HG03135 (cell line): ENCODE measurements at regions not wholly inside any gene's neighbourhood (a gene's known extent, or its start where the extent isn't known, plus 50 kb on each side); places are given as distances from the start of the nearest gene placed in this dataset.
A peak's percentile ranks its signal among the peaks of the same experiment; 100 is the strongest.

Experiments
- ATAC-seq: cut with Tn5 transposase; IDR thresholded peaks from one replicate; pipeline ENCODE4 v1.9.1; 2021; ENCODE audit warnings: mild to moderate bottlenecking, moderate library complexity; ENCODE audit not compliant: unreplicated experiment

- ATAC-seq = no peak
These were observed 174.6 kb downstream of the WDR11 start for GRCh38 chr10:121025731-121026130.

GRCh38 chr10:121027371-121027770, 176.2 kb downstream of the WDR11 start:
- no peak for ATAC-seq

GRCh38 chr10:121032460-121032859, 181.3 kb downstream of the WDR11 start:
- no peak for ATAC-seq

- no peak for ATAC-seq
These were observed 182.2 kb downstream of the WDR11 start for GRCh38 chr10:121033366-121033765.

- no peak for ATAC-seq
These were observed 185.3 kb downstream of the WDR11 start for GRCh38 chr10:121036431-121036830.

GRCh38 chr10:121041499-121041898, 190.3 kb downstream of the WDR11 start:
- ATAC-seq = no peak

GRCh38 chr10:121041906-121042305, 190.7 kb downstream of the WDR11 start:
- no peak for ATAC-seq

GRCh38 chr10:121042342-121042741, 191.2 kb downstream of the WDR11 start:
- no peak for ATAC-seq

- no peak for ATAC-seq
These were observed 192.1 kb downstream of the WDR11 start for GRCh38 chr10:121043124-121043849.

- ATAC-seq = no peak
These were observed 197.6 kb downstream of the WDR11 start for GRCh38 chr10:121048749-121049148.

- ATAC-seq = no peak
These were observed 198.3 kb downstream of the WDR11 start for GRCh38 chr10:121049489-121049888.

GRCh38 chr10:121049923-121050322, 198.8 kb downstream of the WDR11 start:
- no peak for ATAC-seq

GRCh38 chr10:121051171-121051570, 200.0 kb downstream of the WDR11 start:
- no peak for ATAC-seq

- ATAC-seq = no peak
These were observed 200.6 kb downstream of the WDR11 start for GRCh38 chr10:121051696-121052279.

- no peak for ATAC-seq
These were observed 202.0 kb downstream of the WDR11 start for GRCh38 chr10:121053151-121053550.

GRCh38 chr10:121054874-121055273, 203.7 kb downstream of the WDR11 start:
- no peak for ATAC-seq

- no peak for ATAC-seq
These were observed 206.1 kb downstream of the WDR11 start for GRCh38 chr10:121057269-121057668.

GRCh38 chr10:121058082-121058481, 206.9 kb downstream of the WDR11 start:
- ATAC-seq = no peak

- ATAC-seq = no peak
These were observed 208.2 kb downstream of the WDR11 start for GRCh38 chr10:121059351-121059750.

- no peak for ATAC-seq
These were observed 211.0 kb downstream of the WDR11 start for GRCh38 chr10:121062115-121062514.

- ATAC-seq = no peak
These were observed 212.6 kb downstream of the WDR11 start for GRCh38 chr10:121063744-121064143.

- ATAC-seq = no peak
These were observed 213.3 kb downstream of the WDR11 start for GRCh38 chr10:121064491-121064890.

- ATAC-seq = peak; percentile 55
These were observed 214.2 kb downstream of the WDR11 start for GRCh38 chr10:121065330-121065729.
